GM12878 (cell line): ENCODE measurements at regions not wholly inside any gene's neighbourhood (a gene's known extent, or its start where the extent isn't known, plus 50 kb on each side); places are given as distances from the start of the nearest gene placed in this dataset.

Experiments
- ATAC-seq: fragments of 200-7000 bp; cut with Tn5 transposase; 3 replicates; pipeline ENCODE4 v1.9.1; 2020; ENCODE audit warnings: mild to moderate bottlenecking, moderate library complexity
- BruUV-seq: library from RNA; stranded (reverse); fragments of 400-500 nt; replicated peaks from 2 replicates; lab custom pipeline; 2021; lab: Mats Ljungman, UMichigan
- CTCF ChIA-PET: fragments of 300-600 bp; sonication (Branson Sonifier 250); formaldehyde crosslinking; extraction: SDS; loops from one replicate; lab custom pipeline; 2021; ENCODE audit warnings: inconsistent platforms; lab: Yijun Ruan, JAX
- POLR2A ChIA-PET: fragments of 350-600 bp; formaldehyde crosslinking; extraction: SDS; loops from one replicate; lab custom pipeline; 2021; ENCODE audit warnings: inconsistent platforms; lab: Charles Lee
- RAD21 ChIA-PET: fragments of 300-600 bp; sonication (Branson Sonifier 250); formaldehyde crosslinking; loops from one replicate; lab custom pipeline; 2023; ENCODE audit warnings: antibody characterized with exemption; ENCODE audit not compliant: unreplicated experiment; lab: Charles Lee
- SMC1A ChIA-PET: fragments of 300-600 bp; sonication (Branson Sonifier 250); formaldehyde crosslinking; loops from one replicate; lab custom pipeline; 2023; ENCODE audit not compliant: unreplicated experiment, uncharacterized antibody; lab: Charles Lee
- DNase-seq: peaks from one replicate; pipeline ENCODE4 v3.0.0-alpha.2; 2011; ENCODE audit warnings: low read depth, low spot score
- FAIRE-seq: peaks from 3 replicates; lab custom pipeline; 2011; peaks lifted over from hg19 to GRCh38; lab: Jason Lieb, UNC
- H2AFZ ChIP-seq: 2 replicates; pipeline ENCODE4 v1.6.0; 2011; ENCODE audit warnings: low read depth, low read length, control low read depth; ENCODE audit not compliant: control insufficient read depth
- H3K27ac ChIP-seq: 2 replicates; pipeline ENCODE4 v1.5.1; 2011; ENCODE audit warnings: control low read depth; ENCODE audit not compliant: control insufficient read depth, insufficient read depth
- H3K27me3 ChIP-seq, 2 experiments: replicated peaks in 1 of 2; 2 replicates each; pipeline versions ENCODE4 v1.6.0 to v1.6.1; 2011; ENCODE audit warnings: low read length in 1 of 2; ENCODE audit not compliant: control insufficient read depth in 2 of 2, insufficient read depth in 2 of 2
- H3K36me3 ChIP-seq, 2 experiments: 2 replicates each; pipeline ENCODE4 v1.5.1; 2011; ENCODE audit warnings: low read length in 1 of 2; ENCODE audit not compliant: control insufficient read depth in 2 of 2, insufficient read depth in 2 of 2
- H3K4me1 ChIP-seq: 2 replicates; pipeline ENCODE4 v1.6.1; 2011; ENCODE audit warnings: mild to moderate bottlenecking, low read length, moderate library complexity, mixed read lengths; ENCODE audit not compliant: control insufficient read depth, insufficient read depth
- H3K4me2 ChIP-seq: 2 replicates; pipeline ENCODE4 v1.6.0; 2011; ENCODE audit warnings: control low read depth; ENCODE audit not compliant: control insufficient read depth, insufficient read depth
- H3K4me3 ChIP-seq: fragments of 200-600 bp; sonication (generic); 2 replicates; pipeline ENCODE4 v1.5.1; 2016
- H3K79me2 ChIP-seq: 2 replicates; pipeline ENCODE4 v1.6.0; 2011; ENCODE audit warnings: low read length; ENCODE audit not compliant: control insufficient read depth, insufficient read depth
- H3K9ac ChIP-seq: 2 replicates; pipeline ENCODE4 v1.8.0; 2011; ENCODE audit warnings: low read length, control low read depth, mixed read lengths; ENCODE audit not compliant: control insufficient read depth, insufficient read depth
- H3K9me3 ChIP-seq: replicated peaks from 3 replicates; pipeline ENCODE4 v1.5.1; 2011; ENCODE audit warnings: mild to moderate bottlenecking, low read length; ENCODE audit not compliant: control insufficient read depth, insufficient read depth
- H4K20me1 ChIP-seq: 2 replicates; pipeline ENCODE4 v1.6.0; 2011; ENCODE audit not compliant: control insufficient read depth, insufficient read depth
- CBX5 ChIP-seq: sonication (generic); IDR thresholded peaks from 2 replicates; pipeline ENCODE4 v1.6.1; 2016; ENCODE audit warnings: low read depth, moderate library complexity, mild to moderate bottlenecking, inconsistent platforms
- CHD2 ChIP-seq: IDR thresholded peaks from 2 replicates; pipeline ENCODE4 v1.6.1; 2011; ENCODE audit warnings: low read depth, low read length, improper control_type of control experiment, borderline replicate concordance
- EED ChIP-seq: sonication (generic); IDR thresholded peaks from 2 replicates; pipeline ENCODE4 v1.6.1; 2016; ENCODE audit warnings: antibody characterized with exemption, low read depth
- FOS ChIP-seq: IDR thresholded peaks from 3 replicates; pipeline ENCODE4 v1.6.1; 2011; ENCODE audit warnings: borderline replicate concordance; ENCODE audit not compliant: insufficient read length; ENCODE audit errors: extremely low read depth
- GATAD2B ChIP-seq: fragments of 450-650 bp; conservative IDR thresholded peaks from 2 replicates; pipeline ENCODE4 v1.6.1; 2017; ENCODE audit warnings: low read depth, mild to moderate bottlenecking, moderate library complexity
- IRF4 ChIP-seq: IDR thresholded peaks from 2 replicates; pipeline ENCODE4 v1.6.1; 2011; ENCODE audit warnings: low read depth, low read length
- LARP7 ChIP-seq: fragments of 450-650 bp; IDR thresholded peaks from 2 replicates; pipeline ENCODE4 v1.6.1; 2017; ENCODE audit warnings: mild to moderate bottlenecking
- MEF2B ChIP-seq: fragments of 450-650 bp; IDR thresholded peaks from 2 replicates; pipeline ENCODE4 v1.6.1; 2018; ENCODE audit warnings: mild to moderate bottlenecking, moderate library complexity; ENCODE audit not compliant: partially characterized antibody, poor library complexity, severe bottlenecking
- MTA3 ChIP-seq: IDR thresholded peaks from 2 replicates; pipeline ENCODE4 v1.6.1; 2012; ENCODE audit warnings: low read length, inconsistent platforms, borderline replicate concordance
- MYC ChIP-seq: IDR thresholded peaks from 2 replicates; pipeline ENCODE4 v1.6.1; 2011; ENCODE audit warnings: mild to moderate bottlenecking, low read length, moderate library complexity, inconsistent platforms; ENCODE audit not compliant: insufficient read depth, insufficient replicate concordance, insufficient read length, severe bottlenecking
- PAX5 ChIP-seq: IDR thresholded peaks from 2 replicates; pipeline ENCODE4 v1.6.1; 2011; ENCODE audit warnings: low read depth, low read length, borderline replicate concordance
- RUNX3 ChIP-seq: IDR thresholded peaks from 2 replicates; pipeline ENCODE4 v1.6.1; 2012; ENCODE audit warnings: low read length, inconsistent platforms
- SKIL ChIP-seq: fragments of 450-650 bp; IDR thresholded peaks from 2 replicates; pipeline ENCODE4 v1.6.1; 2017; ENCODE audit warnings: mild to moderate bottlenecking, low read depth, inconsistent platforms; ENCODE audit not compliant: poor library complexity, severe bottlenecking
- SRF ChIP-seq, 2 experiments: IDR thresholded peaks; 2 replicates each; pipeline ENCODE4 v1.6.1; 2011; ENCODE audit warnings: low read depth in 2 of 2, low read length in 2 of 2, mild to moderate bottlenecking in 1 of 2, moderate library complexity in 1 of 2
- TCF3 ChIP-seq: IDR thresholded peaks from 2 replicates; pipeline ENCODE4 v1.6.1; 2012; ENCODE audit warnings: low read depth, mild to moderate bottlenecking, low read length, borderline replicate concordance; ENCODE audit not compliant: insufficient read depth
- YY1 ChIP-seq: IDR thresholded peaks from 2 replicates; pipeline ENCODE4 v1.6.1; 2011; ENCODE audit warnings: low read depth, mild to moderate bottlenecking, low read length
- WGBS: methylation state at CpG from one replicate; pipeline ENCODE4 v1.1.6; 2016; ENCODE audit warnings: low lambda C conversion rate; ENCODE audit not compliant: insufficient replicate concordance, insufficient coverage; ENCODE audit errors: missing lambda C conversion rate; 5-methylcytosine and 5-hydroxymethylcytosine counted together
- in situ Hi-C: fragments of 300-500 bp; cut with MboI; formaldehyde crosslinking; loops from 9 replicates; pipeline ENCODE4 v1.14.3; 2018; ENCODE audit warnings: mixed read lengths
- intact Hi-C: fragments of 100-400 bp; cut with micrococcal nuclease; formaldehyde crosslinking; loops from one replicate; pipeline ENCODE4 v1.14.2; 2022; ENCODE audit not compliant: unreplicated experiment

DNA sequence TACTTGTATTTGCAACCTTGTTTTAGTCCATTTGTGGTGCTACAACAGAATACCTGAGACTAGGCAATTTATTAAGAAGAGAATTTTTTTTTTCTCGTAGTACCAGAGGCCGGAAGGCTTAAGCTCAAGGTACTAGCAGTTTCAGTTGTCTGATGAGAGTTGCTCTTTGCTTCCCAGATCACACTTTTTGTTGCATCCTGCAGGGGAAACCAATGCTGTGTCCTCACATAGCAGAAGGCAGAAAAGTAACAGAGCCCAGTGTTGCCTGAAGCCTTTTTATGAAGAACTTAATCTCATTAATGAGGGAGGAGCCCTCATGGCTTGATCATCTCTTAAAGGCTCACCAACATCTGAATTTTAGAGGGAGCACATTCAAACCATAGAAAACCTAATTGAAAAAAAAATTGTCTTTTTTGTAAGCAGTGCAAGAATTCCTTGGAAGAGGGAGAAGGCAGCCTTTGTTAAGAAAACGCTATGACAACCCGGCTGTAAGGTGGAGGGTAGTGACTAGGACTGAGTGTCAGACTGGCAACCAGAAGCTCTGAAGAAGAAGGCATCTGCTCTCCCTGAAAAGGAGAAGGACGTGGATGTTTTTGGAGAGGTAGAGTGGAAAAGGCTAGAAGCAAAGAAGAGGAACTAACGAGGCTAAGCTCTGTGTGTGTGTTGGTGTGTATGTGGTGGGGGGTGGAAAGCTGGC is 1245.3 kb downstream of the ROBO2 start:
- ChIA-PET POLR2A (no interaction called here), SMC1A (no interaction called here), CTCF (interaction anchor here (1.2 kb wide), 1 partner anchor 361 kb away, joined by 3 read pairs; no protein-coding TSS in a partner anchor), RAD21 (no interaction called here)
- ATAC-seq = no peak
- Histone ChIP-seq H2AFZ (no peak overlapping the region), H3K36me3 (no peaks in the 10 kb centered on the region), H3K4me2 (no peak overlapping the region), H3K9ac (no peak overlapping the region), H3K27me3 (no peaks in the 10 kb centered on the region; a peak in 1 of 4 replicates), H4K20me1 (no peaks in the 10 kb centered on the region), H3K4me1 (no peaks in the 10 kb centered on the region), H3K4me3 (no peak overlapping the region), H3K79me2 (no peaks in the 10 kb centered on the region), H3K27ac (no peak overlapping the region), H3K9me3 (no peaks in the 10 kb centered on the region; the same call in 2 of the 3 replicates)
- 18% methylated on average over 6 of the region's 6 CpGs for WGBS
- intact Hi-C loops = no loop called here
- in situ Hi-C loops = no loop called here
- no peak for TF ChIP-seq TCF3
- TF ChIP-seq CBX5 = no peak
- no peak for TF ChIP-seq SKIL
- TF ChIP-seq SRF (IDR thresholded peaks at IDR 0.05; ENCODE audit: low read depth in 2 of 2, low read length in 2 of 2) = no peak
- no peak for TF ChIP-seq IRF4
- no peak for DNase-seq
- FAIRE-seq = no peak
- BruUV-seq = no TSS peak

GRCh38 chr3:78287085-78287484 is 1247.2 kb downstream of the ROBO2 start:
- DNase-seq (no peak), FAIRE-seq (no peak), ATAC-seq (no peak)
- ChIA-PET POLR2A (no interaction called here), RAD21 (no interaction called here), CTCF (no interaction called here), SMC1A (no interaction called here)
- no TSS peak for BruUV-seq
- Histone ChIP-seq H2AFZ (no peak overlapping the region), H3K36me3 (no peaks in the 10 kb centered on the region), H4K20me1 (no peaks in the 10 kb centered on the region), H3K9me3 (no peaks in the 10 kb centered on the region), H3K4me3 (no peak overlapping the region), H3K9ac (no peak overlapping the region), H3K4me2 (no peak overlapping the region), H3K27me3 (no peaks in the 10 kb centered on the region), H3K4me1 (no peaks in the 10 kb centered on the region), H3K27ac (no peak overlapping the region), H3K79me2 (no peaks in the 10 kb centered on the region)
- in situ Hi-C loops (no loop called here), intact Hi-C loops (no loop called here)
- TF ChIP-seq YY1 = no peak
- no peak for TF ChIP-seq EED
- no peak for TF ChIP-seq MTA3
- no peak for TF ChIP-seq CHD2
- TF ChIP-seq LARP7 = no peak
- no peak for TF ChIP-seq PAX5
- TF ChIP-seq MYC = no peak
- TF ChIP-seq MEF2B = no peak
- no peak for TF ChIP-seq FOS
- no peak for TF ChIP-seq RUNX3
- no peak for TF ChIP-seq GATAD2B
